Prostate gland (tissue), 2 donors: ENCODE measurements at regions not wholly inside any gene's neighbourhood (a gene's known extent, or its start where the extent isn't known, plus 50 kb on each side); places are given as distances from the start of the nearest gene placed in this dataset.

Experiments
- DNase-seq: peaks from one replicate; pipeline ENCODE4 v3.0.0-alpha.2; 2019; ENCODE audit warnings: low spot score
- H3K27ac ChIP-seq, 2 donors: fragments of 200-600 bp; sonication (generic); 2 replicates each; pipeline ENCODE4 v1.5.1; 2017 to 2019
- H3K27me3 ChIP-seq: fragments of 200-600 bp; sonication (generic); replicated peaks from 2 replicates; pipeline ENCODE4 v1.5.1; 2019; ENCODE audit not compliant: insufficient read depth
- H3K36me3 ChIP-seq, 2 donors: fragments of 200-600 bp; sonication (generic); 1 replicate in 1 of 2; 2 replicates in 1 of 2; pipeline versions ENCODE4 v1.5.1 to v1.8.1; 2017 to 2019
- H3K4me1 ChIP-seq: fragments of 200-600 bp; sonication (generic); replicated peaks from 2 replicates; pipeline ENCODE4 v1.5.1; 2019
- H3K4me3 ChIP-seq, 2 donors: fragments of 200-600 bp; sonication (generic); 2 replicates each; pipeline ENCODE4 v1.5.1; 2017 to 2019
- H3K9me3 ChIP-seq: fragments of 200-600 bp; sonication (generic); 2 replicates; pipeline ENCODE4 v1.5.1; 2017
- CTCF ChIP-seq, 4 experiments: fragments of 200-600 bp in 2 of 4; fragments of 450-650 bp in 2 of 4; sonication (generic) in 2 of 4; IDR thresholded peaks; 1 replicate in 3 of 4; 2 replicates in 1 of 4; pipeline ENCODE4 v1.5.1; 2016 to 2019; ENCODE audit warnings: antibody characterized with exemption in 4 of 4, mild to moderate bottlenecking in 2 of 4, moderate library complexity in 2 of 4
- POLR2A ChIP-seq: fragments of 450-650 bp; IDR thresholded peaks from one replicate; pipeline ENCODE4 v1.6.1; 2016; ENCODE audit warnings: antibody characterized with exemption, mild to moderate bottlenecking
- POLR2AphosphoS5 ChIP-seq: sonication (generic); formaldehyde crosslinking; IDR thresholded peaks from one replicate; pipeline ENCODE4 v1.6.1; 2017; ENCODE audit warnings: antibody characterized with exemption
- WGBS: methylation state at CpG from one replicate; pipeline ENCODE4 v1.1.5; 2018; 5-methylcytosine and 5-hydroxymethylcytosine counted together
- intact Hi-C: fragments of 100-400 bp; cut with DNase I; formaldehyde crosslinking; loops from one replicate; pipeline ENCODE4 v1.14.2; 2022

- Histone ChIP-seq H3K9me3 (no peaks in the 10 kb centered on the region), H3K4me1 (no peaks in the 10 kb centered on the region), H3K4me3 (no peak overlapping the region), H3K27me3 (no peaks in the 10 kb centered on the region), H3K27ac (no peak overlapping the region), H3K36me3 (no peaks in the 10 kb centered on the region)
- WGBS, result 28% methylated on average over 1 of the region's 1 CpG
- DNase-seq, result no peak
- TF ChIP-seq POLR2A (no peak), CTCF (IDR thresholded peaks at IDR 0.05) (no peak), POLR2AphosphoS5 (no peak)
- intact Hi-C loops, result no loop called here
Measured at GRCh38 chr12:67073336-67073735, 195.8 kb upstream of the CAND1 start.

GRCh38 chr12:67074072-67074471 lies 195.1 kb upstream of the CAND1 start:
- WGBS, result 86% methylated on average over 6 of the region's 6 CpGs

GRCh38 chr12:67077617-67078016 lies 191.5 kb upstream of the CAND1 start:
- Histone ChIP-seq H3K9me3 (no peaks in the 10 kb centered on the region), H3K4me1 (no peaks in the 10 kb centered on the region), H3K27ac (no peak overlapping the region), H3K27me3 (no peaks in the 10 kb centered on the region), H3K4me3 (no peak overlapping the region), H3K36me3 (no peaks in the 10 kb centered on the region)
- TF ChIP-seq CTCF (IDR thresholded peaks at IDR 0.05) (no peak), POLR2A (no peak), POLR2AphosphoS5 (no peak)
- intact Hi-C loops, result no loop called here
- no peak for DNase-seq
- 74% methylated on average over 1 of the region's 1 CpG for WGBS

More at GRCh38 chr12:67074072-67074471, 195.1 kb upstream of the CAND1 start:
- no peak for DNase-seq
- Histone ChIP-seq H3K27ac (no peak overlapping the region), H3K9me3 (no peaks in the 10 kb centered on the region), H3K27me3 (no peaks in the 10 kb centered on the region), H3K36me3 (no peaks in the 10 kb centered on the region), H3K4me3 (no peak overlapping the region), H3K4me1 (no peaks in the 10 kb centered on the region)
- no peak for TF ChIP-seq POLR2A
- no peak for TF ChIP-seq CTCF (IDR thresholded peaks at IDR 0.05)
- TF ChIP-seq POLR2AphosphoS5, result no peak
- intact Hi-C loops, result no loop called here

- Histone ChIP-seq H3K27me3 (no peaks in the 10 kb centered on the region), H3K4me3 (no peak overlapping the region), H3K36me3 (no peaks in the 10 kb centered on the region), H3K4me1 (no peaks in the 10 kb centered on the region), H3K9me3 (no peaks in the 10 kb centered on the region), H3K27ac (no peak overlapping the region)
- TF ChIP-seq CTCF (IDR thresholded peaks at IDR 0.05) (no peak), POLR2A (no peak), POLR2AphosphoS5 (no peak)
- 77% methylated on average over 4 of the region's 4 CpGs for WGBS
- DNase-seq, result no peak
- intact Hi-C loops, result no loop called here
Measured at GRCh38 chr12:67078957-67079356, 190.2 kb upstream of the CAND1 start.

GRCh38 chr12:67080637-67081036 lies 188.5 kb upstream of the CAND1 start:
- intact Hi-C loops, result no loop called here
- no peak for DNase-seq
- no peaks in the 10 kb centered on the region for H3K27me3 ChIP-seq
- H3K4me3 ChIP-seq, result no peak overlapping the region
- no peaks in the 10 kb centered on the region for H3K9me3 ChIP-seq
- no peak overlapping the region for H3K27ac ChIP-seq
- TF ChIP-seq POLR2AphosphoS5 (no peak), CTCF (IDR thresholded peaks at IDR 0.05) (no peak), POLR2A (no peak)
- 55% methylated on average over 1 of the region's 1 CpG for WGBS
- no peaks in the 10 kb centered on the region for H3K4me1 ChIP-seq
- H3K36me3 ChIP-seq, result no peaks in the 10 kb centered on the region
